ENCODE measurements at regions not wholly inside any gene's neighbourhood (a gene's known extent, or its start where the extent isn't known, plus 50 kb on each side); places are given as distances from the start of the nearest gene placed in this dataset.
"Not testable (repeated sequence)": the region's sequence is repeated elsewhere in the genome, so short reads cannot be mapped to it uniquely, and the experiment has no call there.

DNA sequence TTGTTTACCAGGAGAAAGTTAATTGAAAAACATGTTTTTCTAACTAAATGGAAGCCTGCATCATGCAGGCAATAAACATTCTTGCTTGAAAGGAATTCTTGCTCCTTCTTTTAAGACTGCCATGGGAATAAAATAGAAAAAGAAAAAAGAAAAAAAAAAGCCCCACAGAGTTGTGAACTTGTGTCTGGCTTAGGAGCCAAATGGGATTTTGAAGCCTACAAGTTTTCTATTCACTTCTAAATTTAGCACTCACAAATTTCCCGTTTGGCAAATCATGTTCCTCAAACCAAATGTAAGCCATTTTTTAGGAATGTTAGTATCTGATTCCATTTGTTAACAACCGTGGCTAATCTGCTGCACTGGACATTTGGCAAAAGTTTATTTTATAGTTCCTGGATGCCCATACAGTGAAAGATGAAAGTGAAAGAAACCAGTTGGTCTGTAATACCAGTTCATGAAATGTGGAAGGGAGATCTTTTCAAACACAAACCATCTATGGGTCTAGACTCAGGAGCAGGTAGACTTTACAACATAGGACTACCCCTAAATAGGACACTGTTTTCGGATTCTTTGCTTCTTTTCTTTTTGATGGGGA is 133.8 kb upstream of the GMNC start:
- no peak for DNase-seq (ENCODE audit: low spot score)
- intact Hi-C loops (cut with DNase I), result no loop called here

DNA sequence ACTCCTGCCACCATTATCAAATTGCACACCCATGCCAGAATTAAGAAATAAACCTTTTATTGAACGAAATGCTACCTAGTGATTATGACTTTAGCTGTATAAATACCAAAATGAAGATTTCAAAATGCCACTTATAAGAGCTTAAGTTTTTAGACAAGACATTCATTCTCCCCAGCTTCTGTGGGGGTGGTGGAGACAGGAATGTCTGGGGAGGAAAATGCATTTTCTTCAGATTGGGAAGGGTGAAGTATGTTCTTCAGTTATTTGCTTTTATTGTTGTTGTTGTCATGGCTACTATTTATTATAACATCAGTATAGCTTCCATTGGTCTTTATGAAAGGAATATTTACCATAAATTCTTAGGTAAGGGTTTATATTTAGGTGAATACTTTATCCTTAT is 132.7 kb upstream of the GMNC start:
- DNase-seq (ENCODE audit: low spot score), result no peak
- intact Hi-C loops (cut with DNase I), result no loop called here

DNA sequence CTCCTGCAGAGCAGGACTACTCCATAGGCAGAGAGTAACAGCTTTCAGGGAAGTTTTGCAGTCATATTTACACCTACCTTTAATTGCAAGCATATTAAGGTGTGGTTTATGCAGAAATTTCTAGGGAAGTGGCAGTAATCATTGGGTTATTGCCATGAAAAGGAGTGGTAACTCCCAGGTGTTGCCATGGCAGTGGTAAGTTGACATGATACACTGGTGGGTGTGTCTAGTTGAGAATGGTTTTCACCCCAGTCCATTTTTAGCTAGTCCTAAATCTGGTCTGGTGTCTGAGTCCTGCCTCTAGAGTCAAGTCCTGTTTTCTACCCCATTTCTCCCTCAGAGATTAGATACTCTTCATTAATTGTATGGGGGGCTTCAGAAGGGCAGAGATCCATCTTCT is 128.4 kb upstream of the GMNC start:
- DNase-seq (ENCODE audit: low spot score), result no peak
- intact Hi-C loops (cut with DNase I), result no loop called here

DNA sequence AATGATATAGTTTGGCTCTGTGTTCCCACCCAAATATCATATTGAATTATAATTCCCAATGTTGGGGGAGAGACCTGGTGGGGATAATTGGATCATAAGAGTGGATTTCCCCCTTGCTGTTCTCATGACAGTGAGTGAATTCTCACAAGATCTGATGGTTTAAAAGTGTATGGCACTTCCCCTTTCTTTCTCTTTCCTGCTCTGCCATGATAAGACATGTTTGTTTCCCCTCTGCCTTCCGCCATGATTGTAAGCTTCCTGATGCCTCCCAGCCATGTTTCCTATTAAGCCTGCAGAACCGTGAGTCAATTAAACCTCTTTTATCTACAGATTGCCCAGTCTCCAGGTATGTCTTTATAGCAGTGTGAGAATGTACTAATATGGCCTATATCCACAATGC is 126.7 kb upstream of the GMNC start:
- DNase-seq (ENCODE audit: low spot score), result no peak
- intact Hi-C loops (cut with DNase I), result no loop called here

DNA sequence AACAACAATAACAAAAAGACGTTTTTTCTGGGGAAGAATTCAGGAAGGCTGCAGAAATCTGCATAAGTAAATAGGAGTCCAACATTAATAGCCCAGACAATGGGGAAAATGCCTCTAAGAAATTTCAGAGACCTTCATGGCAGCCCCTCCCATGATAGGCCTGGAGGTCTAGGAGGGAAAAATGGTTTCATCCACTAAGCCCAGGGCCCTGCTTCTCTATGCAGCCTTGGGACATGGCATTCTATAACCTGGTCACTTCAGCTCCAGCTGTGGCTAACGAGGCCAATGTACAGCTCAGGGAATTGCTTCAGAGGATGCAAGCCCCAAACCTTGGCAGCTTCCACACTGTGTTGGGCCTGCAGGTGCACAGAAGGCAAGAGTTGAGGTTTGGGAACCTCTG is 125.6 kb upstream of the GMNC start:
- intact Hi-C loops (cut with DNase I), result no loop called here
- DNase-seq (ENCODE audit: low spot score), result no peak

DNA sequence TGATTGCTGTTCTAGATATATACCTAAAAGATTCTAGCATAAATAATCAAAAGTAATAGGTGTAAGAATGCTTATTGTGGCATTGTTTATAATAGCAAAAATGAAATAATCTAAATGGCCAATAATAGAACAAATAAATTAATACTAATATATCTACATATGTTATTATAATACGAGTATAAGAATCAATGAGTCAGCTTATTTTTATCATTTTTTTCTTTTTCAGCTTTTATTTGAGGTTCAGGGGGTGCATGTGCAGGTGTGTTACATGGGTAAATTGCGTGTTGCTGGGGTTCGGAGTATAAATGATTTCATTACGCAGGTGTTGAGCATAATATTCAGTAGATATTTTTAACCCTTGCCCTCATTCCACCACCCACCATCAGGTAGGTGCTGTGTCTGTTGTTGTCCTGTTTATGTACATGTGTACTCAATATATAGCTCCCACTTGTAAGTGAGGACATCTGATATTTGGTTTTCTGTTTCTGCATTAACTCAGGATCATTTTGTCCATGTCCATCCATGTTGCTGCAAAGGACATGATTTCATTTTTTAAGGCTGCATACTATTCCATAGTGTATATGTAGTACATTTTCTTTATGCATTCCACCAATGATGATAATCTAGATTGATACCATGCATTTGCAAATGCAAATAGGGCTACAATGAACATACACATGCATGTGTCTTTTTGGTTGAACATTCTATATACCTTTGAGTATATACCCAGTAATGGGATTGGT is 122.2 kb upstream of the GMNC start:
- intact Hi-C loops (cut with DNase I), result no loop called here
- DNase-seq (ENCODE audit: low spot score), result no peak

DNA sequence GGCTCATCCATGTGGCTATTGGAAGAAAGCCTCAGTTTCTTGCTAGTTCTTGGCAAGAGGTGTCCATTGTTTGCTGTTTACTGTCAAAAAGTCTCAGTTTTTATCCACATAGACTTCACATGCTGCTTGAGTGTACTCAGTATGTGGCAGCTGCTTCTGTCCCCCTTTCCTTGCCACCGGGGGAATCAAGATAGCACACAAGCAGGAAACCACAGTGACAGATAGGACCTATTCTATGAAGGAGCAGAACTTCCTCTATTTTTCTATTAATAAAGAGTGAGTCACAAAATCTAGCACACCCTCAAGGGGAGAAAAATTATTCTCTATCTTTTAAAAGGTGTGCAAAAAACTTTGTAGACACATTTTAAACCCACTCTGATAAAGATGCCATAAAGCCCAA is 121.4 kb upstream of the GMNC start:
- DNase-seq (ENCODE audit: low spot score), result no peak
- intact Hi-C loops (cut with DNase I), result no loop called here

DNA sequence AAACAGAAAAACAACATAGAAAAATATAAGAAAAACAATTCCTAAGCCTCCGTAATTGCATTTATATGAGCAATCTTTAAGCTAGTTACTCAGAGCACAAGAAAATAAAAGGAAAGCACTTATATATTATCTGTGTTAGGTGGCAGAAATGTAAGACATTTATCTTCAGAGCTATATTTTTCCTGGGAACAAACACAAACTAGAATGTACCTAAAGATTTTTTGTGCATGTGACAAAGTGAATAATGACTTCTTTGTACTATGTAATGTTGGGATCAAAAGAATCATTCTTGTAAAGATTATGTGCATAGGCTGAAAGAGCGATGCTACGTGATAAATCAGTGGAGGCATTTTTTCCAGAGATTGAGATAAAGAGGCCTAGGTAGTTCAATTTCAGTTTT is 111.3 kb upstream of the GMNC start:
- intact Hi-C loops (cut with DNase I), result no loop called here
- no peak for DNase-seq (ENCODE audit: low spot score)

DNA sequence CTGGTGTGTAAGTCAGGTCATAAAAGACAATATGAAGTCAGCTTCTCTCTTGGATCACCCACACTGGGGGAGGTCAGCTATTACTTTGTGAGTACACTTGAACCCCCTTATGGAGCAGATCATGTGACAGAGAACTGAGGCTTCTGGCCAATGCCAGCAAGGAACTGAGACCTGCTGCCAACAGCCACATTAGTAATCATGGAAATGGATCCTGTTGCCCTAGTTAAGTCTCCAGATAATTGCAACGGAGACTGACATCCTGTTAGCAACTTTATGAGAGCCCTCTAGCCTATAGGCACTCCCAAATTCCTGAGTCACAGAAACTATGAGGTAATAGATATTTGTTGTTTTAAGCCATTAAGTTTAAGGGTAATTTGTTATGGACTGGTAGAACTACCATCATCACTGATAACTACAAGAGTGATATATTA is 110.4 kb upstream of the GMNC start:
- intact Hi-C loops (cut with DNase I), result no loop called here

DNA sequence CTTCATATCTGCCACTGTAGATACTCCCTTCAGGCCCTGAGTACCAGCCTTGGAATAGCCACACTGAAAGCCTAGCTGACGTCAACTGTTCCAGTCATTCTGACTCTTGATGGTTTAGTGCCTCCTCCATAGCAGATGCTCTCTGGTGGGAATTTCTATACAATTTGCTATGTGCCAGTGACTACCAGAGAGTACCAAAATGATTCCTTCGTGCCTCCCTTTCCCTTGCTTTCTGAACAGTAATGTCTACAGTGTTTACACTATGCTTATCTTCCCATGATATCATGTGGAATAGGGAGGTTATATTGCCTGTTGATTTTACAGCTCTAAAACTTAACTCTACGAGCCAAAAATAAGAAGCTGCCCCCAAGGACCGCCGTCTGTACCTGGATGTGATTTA is 109.7 kb upstream of the GMNC start:
- intact Hi-C loops (cut with DNase I), result no loop called here
- no peak for DNase-seq (ENCODE audit: low spot score)

More for the DNA sequence above, 110.4 kb upstream of the GMNC start:
- DNase-seq (ENCODE audit: low spot score), result no peak

DNA sequence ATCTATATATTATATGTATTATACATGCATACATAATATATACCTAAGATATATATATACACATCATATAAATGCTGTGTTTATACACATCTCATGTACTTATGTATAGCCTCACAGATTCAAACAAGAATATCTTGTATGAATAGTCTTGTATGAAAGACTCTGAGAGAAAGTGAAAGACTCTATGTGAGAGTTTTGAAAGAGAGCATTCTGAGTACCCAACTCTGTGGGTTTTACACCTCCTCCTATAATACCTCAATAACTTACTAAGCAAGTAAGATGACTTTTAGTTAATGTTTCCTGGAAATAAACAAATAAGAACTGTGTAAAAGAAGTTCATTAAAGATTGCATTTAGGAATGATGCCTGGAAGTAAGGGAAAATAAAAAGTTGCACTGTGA is 108.1 kb upstream of the GMNC start:
- intact Hi-C loops (cut with DNase I), result no loop called here
- no peak for DNase-seq (ENCODE audit: low spot score)

DNA sequence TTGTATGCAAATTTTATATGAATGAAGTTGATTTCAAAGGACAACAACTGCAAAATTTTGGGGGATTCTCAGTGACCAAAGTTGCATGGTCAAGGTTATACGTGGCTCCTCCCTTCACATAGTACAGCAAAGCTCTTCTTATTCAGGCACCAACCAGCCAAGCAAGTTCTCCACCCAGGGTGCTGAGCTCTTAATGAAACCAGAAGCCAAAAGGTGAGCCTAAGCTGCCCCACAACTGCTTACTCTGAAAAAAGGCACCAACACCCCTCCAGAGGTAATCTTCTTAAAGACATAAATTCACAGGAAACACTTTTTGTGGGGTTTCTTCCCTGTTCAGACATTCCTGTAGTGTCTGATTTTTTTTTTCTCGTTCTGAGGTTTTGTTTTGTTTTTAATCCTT is 106.1 kb upstream of the GMNC start:
- intact Hi-C loops (cut with DNase I), result no loop called here
- no peak for DNase-seq (ENCODE audit: low spot score)

DNA sequence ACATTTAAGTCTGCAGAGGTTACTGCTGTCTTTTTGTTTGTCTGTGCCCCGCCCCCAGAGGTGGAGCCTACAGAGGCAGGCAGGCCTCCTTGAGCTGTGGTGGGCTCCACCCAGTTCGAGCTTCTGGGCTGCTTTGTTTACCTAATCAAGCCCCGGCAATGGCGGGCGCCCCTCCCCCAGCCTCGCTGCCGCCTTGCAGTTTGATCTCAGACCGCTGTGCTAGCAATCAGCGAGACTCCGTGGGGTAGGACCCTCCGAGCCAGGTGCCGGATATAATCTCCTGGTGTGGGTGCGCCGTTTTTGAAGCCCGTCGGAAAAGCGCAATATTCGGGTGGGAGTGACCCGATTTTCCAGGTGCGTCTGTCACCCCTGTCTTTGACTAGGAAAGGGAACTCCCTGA is 102.4 kb upstream of the GMNC start:
- DNase-seq (ENCODE audit: low spot score); intact Hi-C loops (cut with DNase I): not testable (repeated sequence)

DNA sequence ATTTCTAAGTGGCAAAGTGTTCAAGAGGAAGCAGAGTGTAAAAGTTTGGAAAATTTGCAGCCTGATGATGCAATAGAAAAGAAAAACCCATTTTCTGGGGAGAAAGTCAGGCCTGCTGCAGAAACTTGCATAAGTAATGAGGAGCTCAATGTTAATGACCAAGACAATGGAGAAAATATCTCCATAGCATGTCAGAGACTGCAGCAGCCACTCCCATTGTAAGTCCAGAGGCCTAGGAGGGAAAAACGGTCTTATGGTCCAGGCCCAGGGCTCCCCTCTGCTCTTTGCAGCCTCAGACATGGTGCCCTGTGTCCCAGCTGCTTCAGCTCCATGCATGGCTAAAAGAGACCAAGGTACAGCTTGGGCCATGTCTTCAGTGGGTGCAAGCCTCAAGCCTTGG is 96.6 kb upstream of the GMNC start:
- DNase-seq (ENCODE audit: low spot score), result no peak
- intact Hi-C loops (cut with DNase I), result loop anchor here in 1 of 2 donors (5.0 kb wide), 1 partner anchor 1718 kb away; no protein-coding TSS in a partner anchor

DNA sequence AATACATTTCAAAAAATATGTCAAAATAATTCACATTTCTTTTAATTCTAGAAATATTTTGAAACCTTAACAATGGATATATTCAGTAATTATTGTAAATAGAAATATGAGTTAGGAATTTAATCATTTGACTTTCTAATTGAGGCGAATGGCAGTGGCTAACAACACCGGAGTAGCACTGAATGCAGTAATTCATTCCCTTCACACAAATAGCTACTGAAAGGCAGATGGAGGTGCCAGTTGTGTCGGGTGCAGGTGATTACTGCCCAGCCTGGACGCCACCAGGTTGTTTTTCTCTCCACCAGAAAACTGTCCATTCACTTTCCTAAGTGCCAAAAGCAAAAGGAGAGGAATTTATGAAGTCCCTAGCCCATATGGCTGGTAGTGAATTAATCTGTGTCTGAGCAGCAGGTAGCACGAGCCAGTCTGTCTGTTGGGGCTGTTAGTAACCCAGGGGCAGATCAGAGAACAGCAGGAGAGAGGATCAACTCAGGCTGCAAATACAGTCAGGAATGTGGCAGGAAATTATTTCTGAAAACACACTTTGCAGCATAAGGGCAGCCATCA is 79.3 kb upstream of the GMNC start:
- no peak for DNase-seq (ENCODE audit: low spot score)
- intact Hi-C loops (cut with DNase I), result no loop called here

DNA sequence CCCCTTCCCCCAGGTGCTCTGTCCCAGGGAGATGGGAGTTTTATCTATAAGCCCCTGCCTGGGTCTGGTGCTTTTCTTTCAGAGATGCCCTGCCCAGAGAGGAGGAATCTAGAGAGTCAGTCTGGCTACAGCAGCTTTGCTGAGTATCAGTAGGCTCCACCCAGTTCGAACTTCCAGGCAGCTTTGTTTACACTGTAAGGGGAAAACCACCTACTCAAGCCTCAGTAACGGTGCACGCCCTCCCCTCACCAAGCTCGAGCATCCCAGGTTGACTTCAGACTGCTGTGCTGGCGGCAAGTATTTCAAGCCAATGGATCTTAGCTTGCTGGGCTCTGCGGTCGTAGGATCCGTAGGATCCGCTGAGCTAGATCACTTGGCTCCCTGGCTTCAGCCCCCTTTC is 72.1 kb upstream of the GMNC start:
- DNase-seq (ENCODE audit: low spot score), result not testable (repeated sequence)
- intact Hi-C loops (cut with DNase I), result loop anchor here in 1 of 2 donors (5.0 kb wide), 1 partner anchor 497 kb away; no protein-coding TSS in a partner anchor

DNA sequence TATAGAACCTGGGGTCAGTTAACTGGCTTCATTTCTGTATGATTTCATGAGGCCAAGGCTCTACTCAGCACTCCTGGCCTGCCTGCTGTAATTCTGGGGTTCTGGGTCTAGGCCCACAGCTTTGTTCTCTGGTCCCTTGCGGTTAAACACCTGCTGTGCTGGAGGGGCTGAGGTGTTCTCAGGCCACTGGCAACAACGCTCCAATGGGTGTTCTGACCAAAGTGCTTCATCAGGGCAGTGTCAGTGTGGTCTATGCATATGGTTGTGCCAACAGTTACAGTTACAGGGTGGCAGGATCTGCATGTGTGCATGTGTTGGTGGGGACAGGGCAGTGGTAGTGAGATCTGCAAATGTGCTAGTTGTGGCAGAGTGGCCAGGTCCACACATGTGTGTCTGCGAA is 64.1 kb upstream of the GMNC start:
- intact Hi-C loops (cut with DNase I), result no loop called here
- DNase-seq (ENCODE audit: low spot score), result no peak

DNA sequence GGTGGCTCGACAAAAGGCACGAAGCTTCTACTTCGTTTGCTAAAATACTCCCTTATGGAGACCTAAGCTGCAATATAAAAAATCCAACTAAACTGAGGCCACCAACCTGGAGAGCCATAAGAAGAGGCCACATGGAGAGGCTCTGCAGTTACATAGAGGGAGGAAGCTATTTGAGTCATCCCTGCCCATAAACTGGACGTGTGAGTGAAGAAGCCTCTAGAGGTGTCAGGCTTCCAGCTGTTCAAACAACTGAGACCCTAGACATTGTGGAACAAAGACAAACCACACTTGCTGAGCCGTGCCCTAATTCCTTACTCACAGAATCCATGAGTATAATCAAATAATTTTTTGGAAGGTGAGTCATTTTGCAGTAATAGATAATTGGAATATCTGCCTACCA is 50.2 kb upstream of the GMNC start:
- intact Hi-C loops (cut with DNase I), result no loop called here
- no peak for DNase-seq (ENCODE audit: low spot score)

All from posterior vena cava (tissue), 2 donors.